Posterior cingulate gyrus (tissue), 11 donors: ENCODE measurements at regions not wholly inside any gene's neighbourhood (a gene's known extent, or its start where the extent isn't known, plus 50 kb on each side); places are given as distances from the start of the nearest gene placed in this dataset.

ENCODE experiments used
- DNase-seq, 10 donors: peaks; one replicate each; pipeline versions ENCODE4 v3.0.0 to v3.0.0-alpha.2; 2020 to 2021; ENCODE audit warnings: mixed read lengths in 3 of 10
- intact Hi-C: fragments of 100-400 bp; cut with DNase I; formaldehyde crosslinking; loops from one replicate; pipeline ENCODE4 v1.15.1; 2023

GRCh38 chr9:73838871-73839270 lies 658.3 kb upstream of the RORB start:
- intact Hi-C loops = no loop called here
- no peak for DNase-seq

GRCh38 chr9:73839471-73839870 lies 657.7 kb upstream of the RORB start:
- peak in 1 of 10 donors; percentile 18 for DNase-seq
- intact Hi-C loops = no loop called here

- no peak for DNase-seq
- intact Hi-C loops = no loop called here
Measured at GRCh38 chr9:73841018-73841417, 656.1 kb upstream of the RORB start.

- intact Hi-C loops = no loop called here
Measured at GRCh38 chr9:73844135-73844534, 653.0 kb upstream of the RORB start.

GRCh38 chr9:73845539-73845938 lies 651.6 kb upstream of the RORB start:
- intact Hi-C loops = no loop called here
- no peak for DNase-seq

More at GRCh38 chr9:73844135-73844534, 653.0 kb upstream of the RORB start:
- no peak for DNase-seq

GRCh38 chr9:73845954-73846690 lies 651.0 kb upstream of the RORB start:
- intact Hi-C loops = no loop called here

GRCh38 chr9:73847536-73847935 lies 649.6 kb upstream of the RORB start:
- intact Hi-C loops = no loop called here
- no peak for DNase-seq

More at GRCh38 chr9:73845954-73846690, 651.0 kb upstream of the RORB start:
- DNase-seq = no peak

- DNase-seq = no peak
- intact Hi-C loops = no loop called here
Measured at GRCh38 chr9:73853549-73853948, 643.6 kb upstream of the RORB start.

- no peak for DNase-seq
Measured at GRCh38 chr9:73855206-73855605, 641.9 kb upstream of the RORB start.

GRCh38 chr9:73863924-73864323 lies 633.2 kb upstream of the RORB start:
- DNase-seq = no peak
- intact Hi-C loops = no loop called here

More at GRCh38 chr9:73855206-73855605, 641.9 kb upstream of the RORB start:
- intact Hi-C loops = no loop called here

- DNase-seq = no peak
- intact Hi-C loops = no loop called here
Measured at GRCh38 chr9:73866451-73866850, 630.7 kb upstream of the RORB start.

- intact Hi-C loops = no loop called here
- no peak for DNase-seq
Measured at GRCh38 chr9:73869264-73869663, 627.9 kb upstream of the RORB start.

GRCh38 chr9:73871636-73872035 lies 625.5 kb upstream of the RORB start:
- no peak for DNase-seq
- intact Hi-C loops = no loop called here

- intact Hi-C loops = no loop called here
- DNase-seq = no peak
Measured at GRCh38 chr9:73872701-73873100, 624.4 kb upstream of the RORB start.

GRCh38 chr9:73880101-73880500 lies 617.0 kb upstream of the RORB start:
- no peak for DNase-seq
- intact Hi-C loops = no loop called here

GRCh38 chr9:73889023-73889422 lies 608.1 kb upstream of the RORB start:
- no peak for DNase-seq
- intact Hi-C loops = no loop called here

GRCh38 chr9:73890685-73891277 lies 606.4 kb upstream of the RORB start:
- DNase-seq = no peak
- intact Hi-C loops = no loop called here

GRCh38 chr9:73892335-73892734 lies 604.8 kb upstream of the RORB start:
- DNase-seq = no peak
- intact Hi-C loops = no loop called here

GRCh38 chr9:73893230-73893629 lies 603.9 kb upstream of the RORB start:
- intact Hi-C loops = no loop called here

GRCh38 chr9:73896061-73896460 lies 601.1 kb upstream of the RORB start:
- DNase-seq = no peak
- intact Hi-C loops = no loop called here

More at GRCh38 chr9:73893230-73893629, 603.9 kb upstream of the RORB start:
- DNase-seq = no peak

- no peak for DNase-seq
- intact Hi-C loops = no loop called here
Measured at GRCh38 chr9:73906671-73907070, 590.5 kb upstream of the RORB start.

- intact Hi-C loops = no loop called here
- DNase-seq = no peak
Measured at GRCh38 chr9:73911804-73912203, 585.3 kb upstream of the RORB start.
